ENCODE measurements at regions not wholly inside any gene's neighbourhood (a gene's known extent, or its start where the extent isn't known, plus 50 kb on each side); places are given as distances from the start of the nearest gene placed in this dataset.

GRCh38 chr14:98665007-98665406, 607.0 kb downstream of the BCL11B start:
- Histone ChIP-seq H3K27me3 (ENCODE audit: control insufficient read depth, insufficient read depth, low read length) (no peaks in the 10 kb centered on the region), H3K9ac (ENCODE audit: low read depth, low read length) (no peak overlapping the region), H3K9me3 (replicated peaks; ENCODE audit: low read length) (no peaks in the 10 kb centered on the region), H3K36me3 (ENCODE audit: insufficient read depth, low read length) (no peaks in the 10 kb centered on the region), H3K4me3 (ENCODE audit: low read length) (no peak overlapping the region), H3K4me2 (ENCODE audit: low read length) (no peak overlapping the region), H3K4me1 (ENCODE audit: control insufficient read depth, insufficient read depth, low read length) (no peaks in the 10 kb centered on the region)

GRCh38 chr14:98666545-98666944, 605.5 kb downstream of the BCL11B start:
- Histone ChIP-seq H3K9me3 (replicated peaks; ENCODE audit: low read length) (no peaks in the 10 kb centered on the region), H3K27me3 (ENCODE audit: control insufficient read depth, insufficient read depth, low read length) (no peaks in the 10 kb centered on the region), H3K4me2 (ENCODE audit: low read length) (no peak overlapping the region), H3K4me1 (ENCODE audit: control insufficient read depth, insufficient read depth, low read length) (no peaks in the 10 kb centered on the region), H3K9ac (ENCODE audit: low read depth, low read length) (no peak overlapping the region), H3K4me3 (ENCODE audit: low read length) (no peak overlapping the region), H3K36me3 (ENCODE audit: insufficient read depth, low read length) (no peaks in the 10 kb centered on the region)

GRCh38 chr14:98682033-98682432, 590.0 kb downstream of the BCL11B start:
- Histone ChIP-seq H3K4me3 (ENCODE audit: low read length) (no peak overlapping the region), H3K9me3 (replicated peaks; ENCODE audit: low read length) (peaks cover 10% of the 10 kb centered on the region), H3K4me2 (ENCODE audit: low read length) (no peak overlapping the region), H3K4me1 (ENCODE audit: control insufficient read depth, insufficient read depth, low read length) (no peaks in the 10 kb centered on the region), H3K36me3 (ENCODE audit: insufficient read depth, low read length) (no peaks in the 10 kb centered on the region), H3K27me3 (ENCODE audit: control insufficient read depth, insufficient read depth, low read length) (no peaks in the 10 kb centered on the region), H3K9ac (ENCODE audit: low read depth, low read length) (no peak overlapping the region)

GRCh38 chr14:98682726-98683125, 589.3 kb downstream of the BCL11B start:
- Histone ChIP-seq H3K9me3 (replicated peaks; ENCODE audit: low read length) (peaks cover 16% of the 10 kb centered on the region), H3K4me1 (ENCODE audit: control insufficient read depth, insufficient read depth, low read length) (no peaks in the 10 kb centered on the region), H3K27me3 (ENCODE audit: control insufficient read depth, insufficient read depth, low read length) (no peaks in the 10 kb centered on the region), H3K36me3 (ENCODE audit: insufficient read depth, low read length) (no peaks in the 10 kb centered on the region), H3K4me2 (ENCODE audit: low read length) (no peak overlapping the region), H3K9ac (ENCODE audit: low read depth, low read length) (no peak overlapping the region), H3K4me3 (ENCODE audit: low read length) (no peak overlapping the region)

- Histone ChIP-seq H3K9me3 (replicated peaks; ENCODE audit: low read length) (peaks cover 18% of the 10 kb centered on the region), H3K9ac (ENCODE audit: low read depth, low read length) (no peak overlapping the region), H3K36me3 (ENCODE audit: insufficient read depth, low read length) (no peaks in the 10 kb centered on the region), H3K4me3 (ENCODE audit: low read length) (no peak overlapping the region), H3K4me1 (ENCODE audit: control insufficient read depth, insufficient read depth, low read length) (no peaks in the 10 kb centered on the region), H3K27me3 (ENCODE audit: control insufficient read depth, insufficient read depth, low read length) (no peaks in the 10 kb centered on the region), H3K4me2 (ENCODE audit: low read length) (no peak overlapping the region)
Observed at GRCh38 chr14:98684468-98684867, 587.5 kb downstream of the BCL11B start.

GRCh38 chr14:98685725-98686124, 586.3 kb downstream of the BCL11B start:
- Histone ChIP-seq H3K9ac (ENCODE audit: low read depth, low read length) (no peak overlapping the region), H3K36me3 (ENCODE audit: insufficient read depth, low read length) (no peaks in the 10 kb centered on the region), H3K4me2 (ENCODE audit: low read length) (no peak overlapping the region), H3K4me3 (ENCODE audit: low read length) (no peak overlapping the region), H3K27me3 (ENCODE audit: control insufficient read depth, insufficient read depth, low read length) (no peaks in the 10 kb centered on the region), H3K9me3 (replicated peaks; ENCODE audit: low read length) (peaks cover 18% of the 10 kb centered on the region), H3K4me1 (ENCODE audit: control insufficient read depth, insufficient read depth, low read length) (no peaks in the 10 kb centered on the region)

- peaks cover 16% of the 10 kb centered on the region for H3K9me3 ChIP-seq (replicated peaks; ENCODE audit: low read length)
- no peak overlapping the region for H3K9ac ChIP-seq (ENCODE audit: low read depth, low read length)
- H3K4me1 ChIP-seq (ENCODE audit: control insufficient read depth, insufficient read depth, low read length) = no peaks in the 10 kb centered on the region
- H3K36me3 ChIP-seq (ENCODE audit: insufficient read depth, low read length) = no peaks in the 10 kb centered on the region
- H3K27me3 ChIP-seq (ENCODE audit: control insufficient read depth, insufficient read depth, low read length) = no peaks in the 10 kb centered on the region
- no peak overlapping the region for H3K4me2 ChIP-seq (ENCODE audit: low read length)
- H3K4me3 ChIP-seq (ENCODE audit: low read length) = no peak overlapping the region
Observed at GRCh38 chr14:98688446-98688845, 583.6 kb downstream of the BCL11B start.

- Histone ChIP-seq H3K4me3 (ENCODE audit: low read length) (no peak overlapping the region), H3K9ac (ENCODE audit: low read depth, low read length) (no peak overlapping the region), H3K36me3 (ENCODE audit: insufficient read depth, low read length) (no peaks in the 10 kb centered on the region), H3K4me1 (ENCODE audit: control insufficient read depth, insufficient read depth, low read length) (no peaks in the 10 kb centered on the region), H3K9me3 (replicated peaks; ENCODE audit: low read length) (peaks cover 8% of the 10 kb centered on the region), H3K27me3 (ENCODE audit: control insufficient read depth, insufficient read depth, low read length) (no peaks in the 10 kb centered on the region), H3K4me2 (ENCODE audit: low read length) (no peak overlapping the region)
Observed at GRCh38 chr14:98689951-98690350, 582.0 kb downstream of the BCL11B start.

- Histone ChIP-seq H3K4me3 (ENCODE audit: low read length) (no peak overlapping the region), H3K27me3 (ENCODE audit: control insufficient read depth, insufficient read depth, low read length) (no peaks in the 10 kb centered on the region)
Observed at GRCh38 chr14:98692832-98693231, 579.2 kb downstream of the BCL11B start.

GRCh38 chr14:98694541-98694940, 577.5 kb downstream of the BCL11B start:
- H3K4me3 ChIP-seq (ENCODE audit: low read length) = no peak overlapping the region
- H3K27me3 ChIP-seq (ENCODE audit: control insufficient read depth, insufficient read depth, low read length) = no peaks in the 10 kb centered on the region
- peaks cover 2% of the 10 kb centered on the region for H3K9me3 ChIP-seq (replicated peaks; ENCODE audit: low read length)
- H3K36me3 ChIP-seq (ENCODE audit: insufficient read depth, low read length) = no peaks in the 10 kb centered on the region
- H3K9ac ChIP-seq (ENCODE audit: low read depth, low read length) = no peak overlapping the region
- H3K4me1 ChIP-seq (ENCODE audit: control insufficient read depth, insufficient read depth, low read length) = no peaks in the 10 kb centered on the region
- no peak overlapping the region for H3K4me2 ChIP-seq (ENCODE audit: low read length)

More at GRCh38 chr14:98692832-98693231, 579.2 kb downstream of the BCL11B start:
- peaks cover under 1% of the 10 kb centered on the region for H3K9me3 ChIP-seq (replicated peaks; ENCODE audit: low read length)
- no peak overlapping the region for H3K9ac ChIP-seq (ENCODE audit: low read depth, low read length)
- no peak overlapping the region for H3K4me2 ChIP-seq (ENCODE audit: low read length)
- H3K4me1 ChIP-seq (ENCODE audit: control insufficient read depth, insufficient read depth, low read length) = no peaks in the 10 kb centered on the region
- no peaks in the 10 kb centered on the region for H3K36me3 ChIP-seq (ENCODE audit: insufficient read depth, low read length)

GRCh38 chr14:98695809-98696208, 576.2 kb downstream of the BCL11B start:
- no peaks in the 10 kb centered on the region for H3K36me3 ChIP-seq (ENCODE audit: insufficient read depth, low read length)
- no peaks in the 10 kb centered on the region for H3K4me1 ChIP-seq (ENCODE audit: control insufficient read depth, insufficient read depth, low read length)
- no peaks in the 10 kb centered on the region for H3K27me3 ChIP-seq (ENCODE audit: control insufficient read depth, insufficient read depth, low read length)
- H3K9ac ChIP-seq (ENCODE audit: low read depth, low read length) = no peak overlapping the region
- peaks cover 7% of the 10 kb centered on the region for H3K9me3 ChIP-seq (replicated peaks; ENCODE audit: low read length)
- no peak overlapping the region for H3K4me2 ChIP-seq (ENCODE audit: low read length)
- no peak overlapping the region for H3K4me3 ChIP-seq (ENCODE audit: low read length)

GRCh38 chr14:98698341-98698740, 573.7 kb downstream of the BCL11B start:
- Histone ChIP-seq H3K36me3 (ENCODE audit: insufficient read depth, low read length) (no peaks in the 10 kb centered on the region), H3K4me3 (ENCODE audit: low read length) (no peak overlapping the region), H3K27me3 (ENCODE audit: control insufficient read depth, insufficient read depth, low read length) (no peaks in the 10 kb centered on the region), H3K4me1 (ENCODE audit: control insufficient read depth, insufficient read depth, low read length) (no peaks in the 10 kb centered on the region), H3K9ac (ENCODE audit: low read depth, low read length) (no peak overlapping the region), H3K9me3 (replicated peaks; ENCODE audit: low read length) (peaks cover 7% of the 10 kb centered on the region), H3K4me2 (ENCODE audit: low read length) (no peak overlapping the region)

Data from skeletal muscle satellite cell (primary cell).